ENCODE measurements at regions not wholly inside any gene's neighbourhood (a gene's known extent, or its start where the extent isn't known, plus 50 kb on each side); places are given as distances from the start of the nearest gene placed in this dataset.

DNA sequence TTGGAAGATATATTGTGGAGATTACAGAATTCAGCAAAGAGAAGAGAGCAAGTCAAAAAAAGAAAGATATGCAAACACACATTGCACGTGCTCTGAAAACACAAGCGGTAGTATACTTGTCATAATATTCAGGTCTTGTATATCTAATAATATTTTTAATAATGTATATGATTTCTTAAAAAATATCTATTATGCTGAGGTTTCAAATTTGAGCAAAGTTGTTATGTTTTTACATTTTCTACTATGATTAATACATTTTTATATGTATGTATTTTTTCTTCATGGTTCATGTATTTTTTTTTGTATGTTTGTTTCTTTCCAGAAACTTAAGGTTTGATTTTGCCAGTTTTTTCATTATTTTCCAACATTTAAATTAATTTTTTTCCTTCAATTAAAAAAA lies 752.4 kb upstream of the VSTM2A start:
- Histone ChIP-seq H3K27ac (ENCODE audit: low read length) (no peak overlapping the region), H3K4me1 (ENCODE audit: control insufficient read depth, insufficient read depth, low read length) (no peaks in the 10 kb centered on the region), H3K27me3 (ENCODE audit: control insufficient read depth, insufficient read depth, low read length) (no peaks in the 10 kb centered on the region), H3K4me3 (ENCODE audit: low read length) (no peak overlapping the region), H3K36me3 (ENCODE audit: control insufficient read depth, insufficient read depth, low read length) (no peaks in the 10 kb centered on the region), H3K9me3 (ENCODE audit: control insufficient read depth, low read depth, low read length) (peaks cover 3% of the 10 kb centered on the region)
- no CpG with 5 or more reads among the region's 2 CpGs for WGBS (ENCODE audit: insufficient coverage, low lambda C conversion rate)
- no peak for DNase-seq

DNA sequence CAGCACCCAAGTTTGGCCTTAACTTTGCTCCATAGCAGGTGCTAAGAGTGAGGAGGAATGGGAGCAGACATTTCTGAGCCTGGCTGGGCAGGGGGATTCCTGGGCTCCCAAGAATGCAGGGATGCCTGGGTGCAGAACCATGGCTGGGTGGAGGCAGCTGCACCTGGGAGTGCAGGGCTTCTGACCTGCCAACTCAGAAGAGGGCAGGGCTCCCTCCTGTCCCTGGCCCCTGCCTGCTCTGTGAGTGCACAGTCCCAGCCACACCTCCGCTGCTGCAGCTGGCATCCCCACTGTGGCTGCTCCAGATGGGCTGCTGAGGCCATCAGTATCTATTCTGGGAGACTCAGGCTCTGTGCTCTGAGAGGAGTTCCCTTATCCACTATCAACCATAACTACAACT lies 747.4 kb upstream of the VSTM2A start:
- no peaks in the 10 kb centered on the region for H3K4me1 ChIP-seq (ENCODE audit: control insufficient read depth, insufficient read depth, low read length)
- H3K27me3 ChIP-seq (ENCODE audit: control insufficient read depth, insufficient read depth, low read length) = no peaks in the 10 kb centered on the region
- no peak overlapping the region for H3K27ac ChIP-seq (ENCODE audit: low read length)
- WGBS (ENCODE audit: insufficient coverage, low lambda C conversion rate) = no CpG with 5 or more reads among the region's 1 CpG
- DNase-seq = no peak
- H3K36me3 ChIP-seq (ENCODE audit: control insufficient read depth, insufficient read depth, low read length) = no peaks in the 10 kb centered on the region
- peaks cover 4% of the 10 kb centered on the region for H3K9me3 ChIP-seq (ENCODE audit: control insufficient read depth, low read depth, low read length)
- H3K4me3 ChIP-seq (ENCODE audit: low read length) = no peak overlapping the region

DNA sequence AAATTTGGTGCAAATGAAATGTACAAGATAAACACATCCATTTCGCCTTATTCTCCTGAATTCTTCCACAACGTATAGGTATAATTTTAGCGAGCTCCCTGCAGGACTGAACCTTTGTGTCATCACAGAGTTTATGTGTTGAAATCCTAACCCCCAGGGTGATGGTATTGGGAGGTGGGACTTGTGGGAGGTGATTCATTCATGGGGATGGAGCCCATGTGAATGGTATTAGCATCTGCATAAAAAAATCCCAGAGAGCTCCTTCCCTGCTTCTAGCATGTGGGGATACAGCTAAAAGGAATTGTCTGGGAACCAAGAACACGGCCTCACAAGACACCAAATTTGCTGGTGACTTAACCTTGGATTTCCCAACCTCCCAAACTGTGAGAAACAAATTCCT lies 741.4 kb upstream of the VSTM2A start:
- no CpG with 5 or more reads among the region's 4 CpGs for WGBS (ENCODE audit: insufficient coverage, low lambda C conversion rate)

DNA sequence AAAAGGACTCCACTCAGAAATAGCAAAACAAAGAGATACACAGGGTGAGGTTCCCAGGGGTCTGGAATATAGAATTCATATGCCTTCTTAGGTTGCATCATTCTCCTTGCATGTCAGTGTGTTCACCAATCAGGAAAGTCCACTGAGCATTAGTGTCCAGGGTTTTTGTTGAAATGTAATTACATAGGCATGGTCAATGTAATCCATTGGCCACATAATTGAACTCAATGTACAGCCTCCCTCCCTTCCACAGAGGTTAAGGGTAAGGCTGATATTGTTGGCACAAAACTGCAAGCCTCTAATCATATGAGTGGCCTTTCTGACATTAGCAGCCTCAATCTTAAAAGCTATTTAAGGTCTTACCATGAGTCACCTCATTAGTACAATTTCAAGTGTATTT lies 736.1 kb upstream of the VSTM2A start:
- no peaks in the 10 kb centered on the region for H3K36me3 ChIP-seq (ENCODE audit: control insufficient read depth, insufficient read depth, low read length)
- no peaks in the 10 kb centered on the region for H3K9me3 ChIP-seq (ENCODE audit: control insufficient read depth, low read depth, low read length)
- no peak overlapping the region for H3K27ac ChIP-seq (ENCODE audit: low read length)
- H3K27me3 ChIP-seq (ENCODE audit: control insufficient read depth, insufficient read depth, low read length) = no peaks in the 10 kb centered on the region
- no peak overlapping the region for H3K4me3 ChIP-seq (ENCODE audit: low read length)
- H3K4me1 ChIP-seq (ENCODE audit: control insufficient read depth, insufficient read depth, low read length) = no peaks in the 10 kb centered on the region
- DNase-seq = no peak

More for the DNA sequence above, 741.4 kb upstream of the VSTM2A start:
- no peak overlapping the region for H3K4me3 ChIP-seq (ENCODE audit: low read length)
- H3K9me3 ChIP-seq (ENCODE audit: control insufficient read depth, low read depth, low read length) = no peaks in the 10 kb centered on the region
- no peaks in the 10 kb centered on the region for H3K36me3 ChIP-seq (ENCODE audit: control insufficient read depth, insufficient read depth, low read length)
- no peaks in the 10 kb centered on the region for H3K4me1 ChIP-seq (ENCODE audit: control insufficient read depth, insufficient read depth, low read length)
- no peaks in the 10 kb centered on the region for H3K27me3 ChIP-seq (ENCODE audit: control insufficient read depth, insufficient read depth, low read length)
- H3K27ac ChIP-seq (ENCODE audit: low read length) = no peak overlapping the region
- DNase-seq = no peak

DNA sequence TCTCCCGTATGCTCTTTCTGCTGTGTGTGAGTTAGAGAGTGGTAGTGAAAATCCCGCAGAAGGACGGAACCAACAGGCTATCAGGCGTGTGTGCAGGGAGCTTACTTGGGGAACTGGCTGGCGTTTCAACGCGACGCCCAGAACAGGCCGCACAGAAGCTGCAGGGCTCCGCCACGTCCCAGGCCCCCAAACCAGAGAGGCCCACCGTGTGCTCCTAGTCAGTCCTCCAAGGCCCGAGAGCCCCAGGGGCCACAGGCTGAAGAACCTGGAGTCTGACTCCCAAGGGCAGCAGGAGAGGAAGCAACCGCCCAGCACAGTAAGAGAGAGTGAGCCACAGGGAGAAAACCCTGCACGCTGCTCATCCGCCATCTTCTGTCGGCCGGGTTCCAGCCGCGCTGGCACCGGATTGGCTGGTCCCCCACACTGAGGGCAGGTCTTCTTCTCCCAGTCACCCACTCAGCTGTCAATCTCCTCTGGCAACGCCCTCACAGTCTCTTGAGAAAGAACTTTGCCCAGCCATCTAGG lies 730.6 kb upstream of the VSTM2A start:
- DNase-seq = no peak
- peak overlapping the region; percentile 21 for H3K4me3 ChIP-seq (ENCODE audit: low read length)
- no CpG with 5 or more reads among the region's 22 CpGs for WGBS (ENCODE audit: insufficient coverage, low lambda C conversion rate)
- peaks cover 10% of the 10 kb centered on the region for H3K9me3 ChIP-seq (ENCODE audit: control insufficient read depth, low read depth, low read length)
- H3K4me1 ChIP-seq (ENCODE audit: control insufficient read depth, insufficient read depth, low read length) = no peaks in the 10 kb centered on the region
- no peaks in the 10 kb centered on the region for H3K36me3 ChIP-seq (ENCODE audit: control insufficient read depth, insufficient read depth, low read length)
- no peaks in the 10 kb centered on the region for H3K27me3 ChIP-seq (ENCODE audit: control insufficient read depth, insufficient read depth, low read length)
- H3K27ac ChIP-seq (ENCODE audit: low read length) = no peak overlapping the region

DNA sequence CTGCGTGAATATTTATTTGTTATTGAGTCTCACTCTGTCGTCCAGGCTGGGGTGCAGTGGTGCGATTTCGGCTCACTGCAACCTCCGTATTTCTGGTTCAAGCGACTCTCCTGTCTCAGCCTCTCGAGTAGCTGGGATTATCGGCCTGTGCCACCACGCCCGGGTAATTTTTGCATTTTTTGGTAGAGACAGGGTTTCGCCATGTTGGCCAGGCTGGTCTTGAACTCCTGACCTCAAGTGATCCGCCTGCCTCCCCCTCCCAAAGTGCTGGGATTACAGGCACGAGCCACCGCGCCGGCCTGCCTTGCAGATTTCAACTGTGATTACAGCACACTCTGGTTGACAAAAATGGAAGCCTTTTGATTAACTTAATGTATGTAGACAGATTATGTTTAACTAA lies 730.0 kb upstream of the VSTM2A start:
- no peaks in the 10 kb centered on the region for H3K27me3 ChIP-seq (ENCODE audit: control insufficient read depth, insufficient read depth, low read length)
- no peaks in the 10 kb centered on the region for H3K36me3 ChIP-seq (ENCODE audit: control insufficient read depth, insufficient read depth, low read length)
- no peak for DNase-seq
- H3K4me3 ChIP-seq (ENCODE audit: low read length) = peak overlapping the region; percentile 10
- H3K9me3 ChIP-seq (ENCODE audit: control insufficient read depth, low read depth, low read length) = peaks cover 10% of the 10 kb centered on the region
- H3K27ac ChIP-seq (ENCODE audit: low read length) = no peak overlapping the region
- H3K4me1 ChIP-seq (ENCODE audit: control insufficient read depth, insufficient read depth, low read length) = no peaks in the 10 kb centered on the region
- no CpG with 5 or more reads among the region's 16 CpGs for WGBS (ENCODE audit: insufficient coverage, low lambda C conversion rate)

DNA sequence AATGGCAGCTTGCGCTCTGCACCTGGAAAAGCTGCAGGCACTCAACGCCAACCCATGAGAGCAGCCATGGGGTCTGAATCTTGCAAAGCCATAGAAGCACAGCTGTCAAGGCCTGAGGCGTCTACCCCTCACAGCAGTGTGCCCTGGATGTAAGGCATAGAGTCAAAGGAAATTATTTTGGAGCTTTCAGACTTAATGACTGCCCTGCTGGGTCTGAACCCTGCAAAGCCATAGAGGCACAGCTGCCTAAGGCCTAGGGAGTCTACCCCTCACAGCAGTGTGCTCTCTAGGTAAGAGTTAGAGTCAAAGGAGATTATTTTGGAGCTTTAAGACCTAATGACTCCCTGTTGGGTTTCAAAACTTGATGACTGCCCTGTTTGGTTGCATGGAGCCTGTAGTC lies 706.9 kb upstream of the VSTM2A start:
- no peaks in the 10 kb centered on the region for H3K36me3 ChIP-seq (ENCODE audit: control insufficient read depth, insufficient read depth, low read length)
- no peak overlapping the region for H3K4me3 ChIP-seq (ENCODE audit: low read length)
- no CpG with 5 or more reads among the region's 3 CpGs for WGBS (ENCODE audit: insufficient coverage, low lambda C conversion rate)
- no peak overlapping the region for H3K27ac ChIP-seq (ENCODE audit: low read length)
- H3K9me3 ChIP-seq (ENCODE audit: control insufficient read depth, low read depth, low read length) = no peaks in the 10 kb centered on the region
- no peak for DNase-seq
- H3K27me3 ChIP-seq (ENCODE audit: control insufficient read depth, insufficient read depth, low read length) = no peaks in the 10 kb centered on the region
- H3K4me1 ChIP-seq (ENCODE audit: control insufficient read depth, insufficient read depth, low read length) = no peaks in the 10 kb centered on the region

DNA sequence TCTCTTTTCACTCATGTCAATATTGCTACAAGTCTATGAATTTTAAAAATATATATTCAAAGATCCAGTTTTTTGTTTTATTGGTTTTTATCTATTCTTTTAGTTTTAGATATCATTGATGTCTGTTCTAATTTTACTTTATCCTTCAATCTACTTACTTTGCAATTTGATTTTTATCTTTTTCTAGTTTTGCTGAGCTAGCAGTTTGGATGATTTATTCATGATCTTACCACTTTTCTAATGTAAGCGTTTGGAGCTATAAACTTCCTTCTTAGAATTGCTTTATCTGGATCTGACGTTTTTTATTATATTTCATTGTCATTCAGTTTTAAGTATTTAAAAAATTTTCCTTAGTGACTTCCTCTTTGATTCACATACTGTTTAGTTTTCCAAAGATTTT lies 664.5 kb upstream of the VSTM2A start:
- Histone ChIP-seq H3K4me1 (ENCODE audit: control insufficient read depth, insufficient read depth, low read length) (no peaks in the 10 kb centered on the region), H3K27me3 (ENCODE audit: control insufficient read depth, insufficient read depth, low read length) (no peaks in the 10 kb centered on the region), H3K27ac (ENCODE audit: low read length) (no peak overlapping the region), H3K36me3 (ENCODE audit: control insufficient read depth, insufficient read depth, low read length) (no peaks in the 10 kb centered on the region), H3K9me3 (ENCODE audit: control insufficient read depth, low read depth, low read length) (no peaks in the 10 kb centered on the region), H3K4me3 (ENCODE audit: low read length) (no peak overlapping the region)
- WGBS (ENCODE audit: insufficient coverage, low lambda C conversion rate) = 79% methylated on average over 2 of the region's 2 CpGs
- DNase-seq = no peak

DNA sequence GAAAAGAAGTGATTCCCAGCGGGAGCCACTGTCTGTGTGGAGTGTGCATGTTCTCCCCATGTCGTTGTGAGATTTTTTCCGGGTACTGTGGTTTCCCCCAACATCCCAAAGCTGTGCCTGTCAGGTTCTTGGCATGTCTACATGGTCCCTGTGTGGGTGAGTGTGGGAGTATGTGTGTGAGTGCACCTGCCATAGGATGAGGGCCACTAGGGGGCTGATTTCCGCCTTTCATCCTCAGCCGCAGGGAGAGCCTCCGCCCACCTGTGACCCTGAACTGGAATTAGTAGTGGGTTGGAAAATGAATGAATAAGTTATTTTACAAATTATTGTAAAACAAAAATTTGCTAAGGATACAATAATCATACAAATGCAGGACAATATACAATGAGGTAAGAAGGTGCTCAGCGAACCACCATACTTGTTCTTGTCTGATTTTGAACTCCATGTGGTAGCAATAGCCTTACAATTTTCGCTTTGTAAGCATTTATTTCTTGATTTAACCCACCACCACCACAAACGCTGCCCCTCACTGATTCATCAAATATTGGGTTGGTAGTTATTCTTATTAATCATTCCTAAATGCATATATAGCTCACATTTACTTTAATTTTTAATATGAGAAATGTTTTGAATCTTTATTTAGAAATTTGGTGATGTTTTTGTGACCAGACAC lies 641.2 kb upstream of the VSTM2A start:
- no peak for DNase-seq
- no CpG with 5 or more reads among the region's 9 CpGs for WGBS (ENCODE audit: insufficient coverage, low lambda C conversion rate)
- Histone ChIP-seq H3K36me3 (ENCODE audit: control insufficient read depth, insufficient read depth, low read length) (no peaks in the 10 kb centered on the region), H3K4me1 (ENCODE audit: control insufficient read depth, insufficient read depth, low read length) (no peaks in the 10 kb centered on the region), H3K27ac (ENCODE audit: low read length) (no peak overlapping the region), H3K27me3 (ENCODE audit: control insufficient read depth, insufficient read depth, low read length) (no peaks in the 10 kb centered on the region), H3K9me3 (ENCODE audit: control insufficient read depth, low read depth, low read length) (peaks cover 3% of the 10 kb centered on the region), H3K4me3 (ENCODE audit: low read length) (no peak overlapping the region)

DNA sequence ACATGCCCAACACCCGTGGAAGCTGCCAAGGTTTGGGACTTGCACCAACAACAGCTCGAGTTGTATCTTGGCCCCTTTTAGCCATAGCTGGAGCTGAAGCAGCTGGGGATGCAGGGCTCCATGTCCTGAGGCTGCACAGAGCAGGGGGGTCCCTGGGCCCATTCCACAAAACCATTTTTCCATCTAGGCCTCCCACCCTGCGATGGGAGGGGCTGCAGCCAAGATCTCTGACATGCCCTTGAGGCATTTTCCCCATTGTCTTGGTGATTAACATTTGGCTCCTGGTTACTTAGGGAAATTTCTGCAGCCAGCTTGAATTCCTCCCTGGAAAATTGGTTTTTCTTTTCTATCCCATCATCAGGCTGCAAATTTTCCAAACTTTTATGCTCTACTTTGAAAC lies 637.8 kb upstream of the VSTM2A start:
- WGBS (ENCODE audit: insufficient coverage, low lambda C conversion rate) = no CpG with 5 or more reads among the region's 3 CpGs
- Histone ChIP-seq H3K9me3 (ENCODE audit: control insufficient read depth, low read depth, low read length) (peaks cover 3% of the 10 kb centered on the region), H3K4me1 (ENCODE audit: control insufficient read depth, insufficient read depth, low read length) (no peaks in the 10 kb centered on the region), H3K27ac (ENCODE audit: low read length) (no peak overlapping the region), H3K4me3 (ENCODE audit: low read length) (no peak overlapping the region), H3K36me3 (ENCODE audit: control insufficient read depth, insufficient read depth, low read length) (no peaks in the 10 kb centered on the region), H3K27me3 (ENCODE audit: control insufficient read depth, insufficient read depth, low read length) (no peaks in the 10 kb centered on the region)
- no peak for DNase-seq

DNA sequence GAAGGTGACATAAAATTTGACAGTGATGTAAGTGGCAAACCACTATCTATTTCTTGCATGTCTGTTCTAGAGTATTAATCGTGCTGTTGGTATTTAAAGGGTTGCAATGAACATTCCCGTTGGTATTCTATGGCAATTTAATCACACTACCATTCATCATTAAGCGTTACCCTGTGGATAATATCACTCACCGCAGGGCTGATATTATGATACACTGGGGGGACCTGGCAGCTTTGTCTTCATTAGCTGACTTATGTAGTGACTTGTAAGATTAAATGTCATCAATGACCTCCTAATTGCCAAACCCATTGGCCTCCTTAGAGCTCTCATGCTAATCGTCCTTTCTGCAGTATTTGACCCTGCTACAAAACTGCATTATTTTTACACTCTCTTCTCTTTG lies 624.5 kb upstream of the VSTM2A start:
- Histone ChIP-seq H3K9me3 (ENCODE audit: control insufficient read depth, low read depth, low read length) (no peaks in the 10 kb centered on the region), H3K27ac (ENCODE audit: low read length) (no peak overlapping the region), H3K36me3 (ENCODE audit: control insufficient read depth, insufficient read depth, low read length) (no peaks in the 10 kb centered on the region), H3K4me3 (ENCODE audit: low read length) (no peak overlapping the region), H3K4me1 (ENCODE audit: control insufficient read depth, insufficient read depth, low read length) (no peaks in the 10 kb centered on the region), H3K27me3 (ENCODE audit: control insufficient read depth, insufficient read depth, low read length) (no peaks in the 10 kb centered on the region)
- DNase-seq = no peak
- 88% methylated on average over 3 of the region's 5 CpGs for WGBS (ENCODE audit: insufficient coverage, low lambda C conversion rate)
